Neural crest cell (in vitro differentiated cells): ENCODE measurements at regions not wholly inside any gene's neighbourhood (a gene's known extent, or its start where the extent isn't known, plus 50 kb on each side); places are given as distances from the start of the nearest gene placed in this dataset.

Source experiments
- DNase-seq: peaks from one replicate; pipeline ENCODE4 v3.0.0; 2021; ENCODE audit warnings: low read depth, mixed read lengths, low spot score
- H3K27ac Mint-ChIP-seq: one replicate; pipeline ENCODE4 v1.8.0; 2021; ENCODE audit warnings: mild to moderate bottlenecking, mixed read lengths; ENCODE audit not compliant: unreplicated experiment
- H3K27me3 Mint-ChIP-seq: 2 replicates; pipeline ENCODE4 v1.8.0; 2021; ENCODE audit warnings: low read depth, mild to moderate bottlenecking, mixed read lengths
- H3K36me3 Mint-ChIP-seq: 2 replicates; pipeline ENCODE4 v1.8.0; 2021; ENCODE audit warnings: low read depth, mild to moderate bottlenecking, mixed read lengths
- H3K4me1 Mint-ChIP-seq: 2 replicates; pipeline ENCODE4 v1.8.0; 2021; ENCODE audit warnings: mixed read lengths
- H3K4me3 Mint-ChIP-seq: one replicate; pipeline ENCODE4 v1.8.0; 2021; ENCODE audit warnings: mild to moderate bottlenecking, mixed read lengths
- H3K9me3 Mint-ChIP-seq: 2 replicates; pipeline ENCODE4 v1.8.0; 2021; ENCODE audit warnings: mixed read lengths
- TF ChIP-seq, protein P1 (sequence below): fragments of 200-600 bp; sonication (generic); conservative IDR thresholded peaks from 2 replicates; pipeline ENCODE4 v1.5.0; 2021; ENCODE audit warnings: antibody characterized with exemption, mild to moderate bottlenecking

DNA sequence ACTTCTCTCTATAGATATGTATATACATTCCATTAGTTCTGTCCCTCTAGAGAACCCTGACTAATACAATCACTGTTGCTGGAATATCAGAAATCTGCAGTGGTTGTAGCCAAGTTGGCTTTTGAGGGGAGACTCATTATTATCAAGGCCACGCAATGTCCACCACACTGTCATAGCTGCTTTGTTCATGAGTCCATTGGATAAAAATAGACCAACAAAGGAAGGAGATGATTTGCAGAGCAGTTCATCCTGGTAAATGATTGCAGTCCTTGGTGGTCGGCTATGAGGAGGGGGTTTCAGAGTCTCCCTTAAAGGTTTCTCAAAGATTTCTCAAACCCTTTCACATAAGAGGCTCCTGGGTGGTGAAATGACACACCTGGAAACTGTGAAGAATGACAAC lies 192.8 kb upstream of the ANKH start:
- Mint-ChIP-seq H3K27me3 (no peaks in the 10 kb centered on the region), H3K9me3 (peaks cover 21% of the 10 kb centered on the region), H3K36me3 (no peaks in the 10 kb centered on the region), H3K4me1 (peaks cover 5% of the 10 kb centered on the region), H3K4me3 (no peak overlapping the region), H3K27ac (no peak overlapping the region)
- no peak for DNase-seq
- TF ChIP-seq, protein P1, sequence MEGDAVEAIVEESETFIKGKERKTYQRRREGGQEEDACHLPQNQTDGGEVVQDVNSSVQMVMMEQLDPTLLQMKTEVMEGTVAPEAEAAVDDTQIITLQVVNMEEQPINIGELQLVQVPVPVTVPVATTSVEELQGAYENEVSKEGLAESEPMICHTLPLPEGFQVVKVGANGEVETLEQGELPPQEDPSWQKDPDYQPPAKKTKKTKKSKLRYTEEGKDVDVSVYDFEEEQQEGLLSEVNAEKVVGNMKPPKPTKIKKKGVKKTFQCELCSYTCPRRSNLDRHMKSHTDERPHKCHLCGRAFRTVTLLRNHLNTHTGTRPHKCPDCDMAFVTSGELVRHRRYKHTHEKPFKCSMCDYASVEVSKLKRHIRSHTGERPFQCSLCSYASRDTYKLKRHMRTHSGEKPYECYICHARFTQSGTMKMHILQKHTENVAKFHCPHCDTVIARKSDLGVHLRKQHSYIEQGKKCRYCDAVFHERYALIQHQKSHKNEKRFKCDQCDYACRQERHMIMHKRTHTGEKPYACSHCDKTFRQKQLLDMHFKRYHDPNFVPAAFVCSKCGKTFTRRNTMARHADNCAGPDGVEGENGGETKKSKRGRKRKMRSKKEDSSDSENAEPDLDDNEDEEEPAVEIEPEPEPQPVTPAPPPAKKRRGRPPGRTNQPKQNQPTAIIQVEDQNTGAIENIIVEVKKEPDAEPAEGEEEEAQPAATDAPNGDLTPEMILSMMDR: no peak

DNA sequence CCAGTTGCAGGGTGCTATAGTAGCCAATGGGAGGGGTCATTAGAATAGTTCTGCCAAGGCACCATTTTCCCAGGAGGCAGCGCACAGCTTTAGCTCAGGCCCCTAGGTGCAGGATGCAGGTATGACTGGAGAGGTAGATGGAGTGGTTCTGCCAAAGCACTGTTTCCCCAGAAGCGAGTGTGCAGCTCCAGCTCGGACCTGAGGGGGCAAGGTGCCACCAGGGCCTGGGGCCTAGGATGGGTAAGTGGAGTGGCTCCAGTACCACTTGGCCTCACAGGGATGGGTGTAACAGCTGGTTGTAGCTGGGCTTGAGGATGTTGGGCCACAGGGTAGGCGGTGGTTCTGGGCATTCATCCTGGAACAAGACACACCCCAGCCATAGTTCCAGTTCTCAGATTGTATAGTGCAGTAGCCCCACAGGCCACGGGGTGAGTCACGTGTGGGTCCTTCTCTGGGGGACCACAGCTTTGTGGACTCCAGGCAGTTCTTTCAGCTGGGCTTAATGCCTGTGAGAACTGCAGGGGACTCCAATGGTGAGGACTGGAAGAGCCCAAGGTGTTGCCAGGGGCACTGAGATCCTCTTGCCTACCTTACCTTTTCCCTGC lies 185.5 kb upstream of the ANKH start:
- no peaks in the 10 kb centered on the region for H3K4me1 Mint-ChIP-seq
- TF ChIP-seq, protein P1: no peak
- no peak overlapping the region for H3K4me3 Mint-ChIP-seq
- no peaks in the 10 kb centered on the region for H3K27me3 Mint-ChIP-seq
- no peaks in the 10 kb centered on the region for H3K36me3 Mint-ChIP-seq
- H3K27ac Mint-ChIP-seq: no peak overlapping the region
- H3K9me3 Mint-ChIP-seq: peaks cover 5% of the 10 kb centered on the region
- no peak for DNase-seq

DNA sequence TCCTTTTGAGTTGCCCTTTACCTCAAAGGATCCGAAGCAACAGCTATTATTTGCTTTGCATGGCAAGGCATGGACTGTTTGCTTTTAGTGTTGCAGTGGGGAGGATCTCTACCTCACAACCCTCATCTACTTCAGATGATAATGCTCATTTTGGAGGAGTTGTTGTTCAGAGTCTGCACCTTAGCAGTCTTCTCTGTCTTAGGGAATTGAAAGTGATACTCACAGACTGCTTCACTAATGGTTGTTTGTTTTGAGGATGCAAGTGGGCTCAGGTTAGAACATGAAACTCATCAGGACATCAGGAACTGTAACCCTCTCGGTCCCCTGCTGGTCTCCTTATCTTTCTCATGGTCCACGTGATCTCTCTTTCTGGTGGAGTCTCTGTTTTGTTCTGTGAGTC lies 172.9 kb upstream of the ANKH start:
- H3K27ac Mint-ChIP-seq: no peak overlapping the region
- TF ChIP-seq, protein P1: no peak
- peaks cover 6% of the 10 kb centered on the region for H3K27me3 Mint-ChIP-seq
- peaks cover 8% of the 10 kb centered on the region for H3K4me1 Mint-ChIP-seq
- no peak for DNase-seq
- H3K9me3 Mint-ChIP-seq: peaks cover 6% of the 10 kb centered on the region
- H3K4me3 Mint-ChIP-seq: no peak overlapping the region
- H3K36me3 Mint-ChIP-seq: no peaks in the 10 kb centered on the region

DNA sequence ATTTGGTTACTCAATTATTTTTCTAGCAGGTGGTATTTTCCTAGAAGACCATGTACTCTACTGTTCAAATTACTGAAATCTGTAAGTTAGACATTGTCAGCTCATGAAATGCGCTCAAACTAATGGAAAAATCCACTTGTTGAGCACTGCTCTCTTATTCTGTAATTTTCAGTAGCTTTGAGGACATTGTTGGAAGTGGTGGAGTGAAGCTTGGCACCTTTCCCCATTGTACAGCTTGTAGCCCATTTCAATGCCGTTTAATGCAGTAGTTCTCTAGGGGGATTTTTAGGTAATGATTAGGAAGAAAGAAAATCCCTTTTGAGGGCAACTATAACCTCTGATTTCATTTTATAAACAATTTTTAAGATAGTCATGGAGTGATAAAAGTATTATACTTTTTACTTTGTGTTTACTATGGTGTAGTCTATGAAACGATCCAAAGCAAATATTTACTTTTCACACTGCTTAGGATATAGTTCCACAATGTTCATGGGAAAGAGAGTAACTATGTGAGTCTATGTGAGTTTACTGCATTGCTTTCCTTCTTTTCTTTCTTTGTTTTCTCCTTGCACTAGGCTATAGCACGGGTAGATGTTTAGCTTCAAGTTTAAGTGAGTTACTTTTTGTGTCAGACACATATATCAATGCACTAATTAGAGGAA lies 165.8 kb upstream of the ANKH start:
- TF ChIP-seq, protein P1: no peak
- H3K4me3 Mint-ChIP-seq: no peak overlapping the region
- no peak overlapping the region for H3K27ac Mint-ChIP-seq
- no peaks in the 10 kb centered on the region for H3K4me1 Mint-ChIP-seq
- no peaks in the 10 kb centered on the region for H3K27me3 Mint-ChIP-seq
- peaks cover 3% of the 10 kb centered on the region for H3K36me3 Mint-ChIP-seq
- H3K9me3 Mint-ChIP-seq: peaks cover 11% of the 10 kb centered on the region
- DNase-seq: no peak

DNA sequence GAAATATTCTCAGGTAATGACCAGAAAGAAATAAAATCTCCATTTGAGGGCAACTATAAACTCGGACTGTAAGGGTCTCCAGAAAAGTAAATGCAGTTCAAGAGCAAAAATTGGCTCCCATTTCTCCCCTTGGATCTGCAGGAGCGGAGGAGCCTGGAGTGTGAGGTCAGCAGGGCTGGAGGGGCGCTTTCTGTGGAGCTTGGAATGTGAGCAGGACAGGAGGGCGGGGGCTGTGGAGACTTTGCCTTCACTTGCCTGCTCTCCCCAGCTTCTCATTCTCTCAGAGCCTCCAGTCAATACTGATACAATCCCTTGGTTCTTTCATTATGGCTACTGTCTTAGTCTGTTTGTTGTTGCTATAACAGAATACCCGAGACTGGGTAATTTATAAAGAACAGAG lies 162.8 kb upstream of the ANKH start:
- Mint-ChIP-seq H3K4me1 (no peaks in the 10 kb centered on the region), H3K36me3 (peaks cover 2% of the 10 kb centered on the region), H3K4me3 (no peak overlapping the region), H3K27ac (no peak overlapping the region), H3K9me3 (peaks cover 4% of the 10 kb centered on the region), H3K27me3 (no peaks in the 10 kb centered on the region)
- TF ChIP-seq, protein P1: no peak
- DNase-seq: no peak
